ENCODE measurements at regions not wholly inside any gene's neighbourhood (a gene's known extent, or its start where the extent isn't known, plus 50 kb on each side); places are given as distances from the start of the nearest gene placed in this dataset.

DNA sequence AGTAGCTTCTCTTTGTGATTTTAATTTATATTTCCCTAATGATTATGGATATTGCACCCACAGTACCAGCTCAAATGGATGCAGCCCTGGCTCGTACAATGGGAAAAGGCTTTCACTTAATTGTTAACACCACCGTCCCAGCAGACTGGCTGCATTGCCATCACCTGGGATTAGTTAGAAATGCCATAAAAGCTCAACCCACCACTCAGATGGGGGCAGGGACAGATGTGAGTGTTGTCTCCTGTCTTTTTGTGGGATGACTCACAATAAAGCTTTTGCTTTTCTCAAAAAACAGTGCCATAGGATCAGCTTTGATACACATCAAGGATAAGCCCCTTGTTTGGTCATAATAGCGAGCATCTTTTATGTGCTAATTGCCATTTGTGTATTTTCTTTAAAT is 729.1 kb downstream of the TNS3 start:
- DNase-seq, result no peak

DNA sequence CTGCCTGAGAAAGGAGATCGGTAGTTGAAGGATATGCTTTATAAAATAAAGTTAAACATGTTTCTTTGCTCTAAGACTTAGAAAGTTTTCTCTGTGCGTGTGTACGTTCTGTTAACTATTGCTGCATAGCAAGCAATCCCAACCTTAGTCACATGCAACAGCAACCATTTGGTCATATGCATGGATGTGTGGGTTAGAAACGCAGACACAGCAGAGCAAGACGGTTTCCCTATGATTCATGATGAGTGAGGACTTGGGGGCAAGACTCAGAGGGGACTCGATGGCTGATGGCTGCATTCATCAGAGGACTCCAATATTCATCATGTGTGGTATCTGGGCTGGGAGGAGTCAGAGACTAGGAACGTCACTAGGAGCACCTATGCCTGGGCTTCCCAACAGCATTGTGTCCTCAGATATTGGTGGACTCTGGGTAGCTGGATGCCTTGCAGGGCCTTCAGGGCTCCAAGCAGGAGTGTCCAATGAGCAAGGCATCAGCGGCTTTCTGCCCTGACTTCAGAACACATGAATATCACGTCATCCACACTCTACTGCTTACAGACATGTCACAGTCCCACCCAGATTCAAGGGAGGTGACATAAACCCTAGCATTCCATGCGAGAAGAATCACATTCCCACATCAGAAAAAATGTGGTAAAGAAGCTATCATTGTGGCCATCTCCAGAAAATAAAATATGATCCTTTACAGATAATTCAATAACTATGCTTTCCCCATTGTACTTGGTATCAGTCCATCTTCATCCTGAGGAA is 731.2 kb downstream of the TNS3 start:
- DNase-seq, result no peak

DNA sequence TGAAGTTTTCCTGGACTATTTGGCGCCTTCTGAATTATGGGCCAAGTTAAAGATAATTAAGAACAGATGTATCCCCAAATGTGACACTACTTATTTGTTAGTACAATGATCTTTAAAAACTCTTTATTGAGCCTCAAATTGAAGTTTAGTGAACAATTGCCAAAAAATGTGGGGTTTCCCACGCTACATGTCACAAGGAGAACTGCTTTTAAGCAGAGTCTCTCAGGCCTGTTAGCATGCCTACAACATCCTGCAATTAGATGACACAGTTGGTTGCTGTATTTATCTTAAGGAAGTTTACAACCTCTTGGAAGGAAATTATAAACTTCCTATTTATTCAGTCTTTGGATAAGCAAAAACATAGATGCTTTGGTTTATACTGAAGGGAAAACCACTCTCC is 733.0 kb downstream of the TNS3 start:
- no peak for DNase-seq

DNA sequence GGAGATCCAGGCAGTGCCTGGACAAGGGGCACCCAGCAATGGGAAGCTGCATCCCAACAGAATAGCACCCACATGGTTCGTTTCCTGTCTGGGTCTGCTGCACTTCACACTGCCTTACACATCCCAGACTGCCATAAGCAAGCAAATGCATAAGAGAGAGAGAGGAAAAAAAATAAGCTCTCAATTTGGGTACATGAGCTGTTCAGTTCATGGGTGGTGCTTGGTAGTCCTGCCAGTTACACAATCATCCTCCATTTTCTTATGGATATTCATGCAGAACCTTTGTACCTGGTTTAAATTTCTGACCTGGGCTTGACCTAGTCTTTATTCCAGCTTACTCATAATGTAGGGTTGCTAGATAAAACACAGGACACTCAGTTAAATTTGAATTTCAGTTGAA is 733.6 kb downstream of the TNS3 start:
- no peak for DNase-seq

DNA sequence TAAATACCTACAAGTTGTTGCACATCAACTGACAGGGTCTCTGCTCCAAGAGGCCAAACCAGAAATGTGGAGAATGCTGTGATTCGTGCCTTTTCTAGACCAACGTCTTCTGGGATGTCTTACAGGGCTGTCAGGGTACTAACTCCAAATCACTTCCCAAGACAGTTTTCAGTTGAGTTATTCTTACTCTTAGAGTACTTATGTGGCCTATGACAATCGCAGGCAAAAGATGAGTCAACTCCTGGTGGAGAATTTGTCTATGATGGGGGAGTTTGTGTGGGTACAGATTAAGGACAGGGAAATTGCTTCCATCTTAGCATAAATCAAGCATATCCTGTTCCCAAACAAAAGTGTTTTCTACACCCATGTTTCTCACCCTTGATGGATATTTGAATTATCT is 734.8 kb downstream of the TNS3 start:
- no peak for DNase-seq

DNA sequence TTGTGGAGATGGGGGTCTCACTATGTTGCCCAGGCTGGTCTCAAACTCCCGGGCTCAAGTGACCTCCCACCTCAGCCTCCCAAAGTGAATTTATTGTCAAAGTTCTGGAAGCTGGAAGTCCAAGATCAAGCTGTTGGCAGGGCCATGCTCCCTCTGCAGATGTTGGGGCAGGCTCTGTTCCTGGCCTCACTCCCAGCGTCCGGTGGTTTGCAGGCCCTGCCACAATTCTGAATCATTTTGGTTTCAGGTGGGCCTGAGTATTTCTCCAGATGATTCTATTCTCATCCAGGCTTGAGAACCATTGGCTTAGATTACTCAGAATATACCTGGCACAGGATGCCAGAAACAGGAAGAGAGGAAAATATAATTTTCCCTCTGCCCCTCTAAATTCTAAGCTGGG is 737.4 kb downstream of the TNS3 start:
- DNase-seq, result no peak

DNA sequence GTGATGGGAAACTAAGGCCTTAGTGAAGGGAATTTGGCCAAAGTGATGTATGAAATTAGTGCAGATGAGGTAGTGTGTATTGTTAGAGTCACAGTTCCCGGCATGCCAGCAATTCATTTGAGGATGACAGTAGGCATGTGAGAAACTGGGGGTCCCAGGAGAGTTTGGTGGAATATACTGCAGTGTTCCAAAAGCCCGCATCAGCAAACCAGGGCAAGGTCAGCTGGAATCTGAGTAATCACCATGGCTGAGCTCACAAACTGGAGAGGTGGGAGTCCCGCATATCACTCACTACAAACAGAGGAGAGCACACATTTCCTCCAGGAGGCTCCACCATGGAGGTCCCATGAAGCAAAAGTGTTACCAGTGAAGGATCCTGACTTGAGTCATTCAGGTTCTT is 740.7 kb downstream of the TNS3 start:
- DNase-seq, result no peak

DNA sequence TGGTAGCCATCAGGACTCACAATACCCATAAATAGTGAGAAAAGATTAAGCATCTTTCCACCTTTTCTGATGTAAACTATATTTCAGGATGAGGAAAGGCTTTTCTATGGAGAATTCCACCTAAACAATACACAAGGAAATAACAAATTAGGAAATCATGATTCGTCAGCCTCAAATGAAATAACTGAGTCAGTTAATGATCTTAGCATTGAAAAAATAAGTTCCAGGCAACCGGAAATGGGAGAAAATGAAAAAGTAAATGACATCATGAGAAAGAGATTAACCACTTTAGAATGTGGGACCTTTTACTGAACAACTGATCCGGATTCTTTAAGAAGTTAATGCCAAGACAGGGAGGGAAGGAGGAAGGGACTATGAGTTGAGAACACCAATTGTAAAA is 742.3 kb downstream of the TNS3 start:
- no peak for DNase-seq

DNA sequence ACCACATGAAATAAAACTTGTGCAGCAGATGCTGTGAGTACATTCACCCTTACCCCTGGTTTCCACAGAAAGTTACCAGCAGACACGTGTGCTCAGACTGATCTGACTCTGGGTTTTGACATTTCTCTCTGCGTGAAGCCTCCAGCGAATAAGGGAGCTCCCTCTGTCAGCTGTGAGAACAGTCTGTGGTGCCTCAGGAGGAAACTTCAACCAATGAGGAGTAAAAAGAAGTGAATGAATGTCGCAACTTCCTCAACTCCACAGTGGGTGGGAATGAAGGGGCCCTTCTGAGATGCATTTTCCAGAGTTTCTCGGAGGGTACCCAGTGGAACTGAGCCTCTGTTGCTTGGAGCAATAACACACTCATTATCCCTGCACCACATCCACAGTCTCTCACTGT is 743.4 kb downstream of the TNS3 start:
- no peak for DNase-seq

DNA sequence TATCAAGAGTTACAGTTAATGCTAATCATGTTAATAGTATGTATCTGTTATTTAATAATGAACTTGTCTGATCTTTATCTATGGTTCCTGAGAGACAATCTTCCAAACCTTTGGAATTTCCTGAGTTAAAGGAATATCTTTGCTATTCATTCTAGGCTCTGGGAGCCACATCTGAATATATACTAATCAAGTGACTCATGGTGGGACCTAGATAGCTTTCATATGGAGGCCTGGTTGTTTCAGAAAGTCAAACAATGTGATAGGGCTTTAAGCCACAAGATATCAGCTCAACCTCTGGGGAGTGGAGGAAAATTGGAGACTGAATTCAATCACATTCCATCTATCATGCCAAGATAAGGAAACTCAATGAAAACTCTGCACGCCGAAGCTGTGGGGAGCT is 746.4 kb downstream of the TNS3 start:
- DNase-seq, result no peak

DNA sequence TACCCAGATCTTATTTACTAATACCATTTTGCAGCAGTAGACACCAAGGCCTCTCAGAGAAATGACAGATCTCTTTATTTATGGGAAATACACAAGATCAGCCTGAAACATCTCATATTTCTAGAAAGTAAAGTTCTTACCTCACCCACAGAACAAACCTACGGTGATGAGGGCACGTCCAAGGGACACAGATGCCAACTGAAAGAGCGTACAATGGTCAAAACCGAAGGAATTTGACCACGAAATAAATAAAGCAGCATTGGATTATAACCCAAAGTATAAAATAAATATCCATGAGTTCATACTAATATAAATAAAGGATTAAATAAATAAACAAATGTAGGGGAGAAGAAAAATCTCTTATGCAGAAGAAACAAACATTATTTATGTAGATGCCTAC is 747.0 kb downstream of the TNS3 start:
- no peak for DNase-seq

DNA sequence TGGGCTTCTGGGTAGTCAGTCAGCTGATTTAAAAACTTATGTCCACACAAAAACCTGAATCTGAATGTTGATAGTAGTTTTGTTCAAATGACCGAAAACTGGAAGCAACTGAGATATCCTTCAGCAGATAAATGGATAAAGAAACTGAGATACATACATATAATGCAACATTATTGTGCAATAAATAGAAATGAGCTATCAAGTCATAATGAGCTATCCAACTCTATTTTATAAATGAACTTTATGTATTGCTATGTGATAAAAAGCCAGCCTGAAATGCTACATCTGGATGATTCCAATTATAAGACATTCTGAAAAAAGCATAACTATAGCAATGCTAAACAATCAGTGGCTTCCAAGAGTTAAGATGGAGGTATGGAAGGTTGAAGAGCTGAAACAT is 748.7 kb downstream of the TNS3 start:
- no peak for DNase-seq

DNA sequence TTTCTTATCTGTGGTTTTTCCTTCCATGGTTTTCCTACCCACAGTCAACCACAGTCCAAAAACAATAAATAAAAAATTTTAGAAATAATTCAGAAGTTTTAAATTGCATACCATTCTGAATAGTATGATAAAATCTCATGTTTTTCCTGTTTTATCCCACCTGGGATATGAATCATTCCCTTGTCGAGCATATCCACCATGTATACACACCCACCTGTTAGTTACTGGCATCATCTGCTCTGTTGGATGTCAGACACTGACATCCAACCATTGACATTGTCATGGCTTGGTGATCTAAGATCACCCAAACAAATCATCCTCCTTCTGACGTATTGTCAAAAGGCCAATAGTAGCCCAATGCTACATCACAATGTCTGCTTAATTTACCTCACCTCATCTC is 749.8 kb downstream of the TNS3 start:
- DNase-seq, result no peak

DNA sequence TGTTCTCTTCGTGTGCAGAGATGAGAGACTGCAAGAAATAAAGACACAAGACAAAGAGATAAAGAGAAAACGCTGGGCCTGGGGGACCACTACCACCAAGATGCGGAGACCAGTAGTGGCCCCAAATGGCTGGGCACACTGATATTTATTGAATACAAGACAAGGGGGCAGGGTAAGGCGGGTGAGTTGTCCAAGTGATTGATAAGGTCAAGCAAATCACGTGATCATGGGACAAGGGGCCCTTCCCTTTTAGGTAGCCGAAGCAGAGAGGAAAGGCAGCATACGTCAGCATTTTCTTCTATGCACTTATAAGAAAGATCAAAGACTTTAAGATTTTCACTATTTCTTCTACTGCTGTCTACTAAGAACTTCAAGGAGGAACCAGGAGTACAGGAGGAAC is 762.1 kb downstream of the TNS3 start:
- DNase-seq, result no peak

DNA sequence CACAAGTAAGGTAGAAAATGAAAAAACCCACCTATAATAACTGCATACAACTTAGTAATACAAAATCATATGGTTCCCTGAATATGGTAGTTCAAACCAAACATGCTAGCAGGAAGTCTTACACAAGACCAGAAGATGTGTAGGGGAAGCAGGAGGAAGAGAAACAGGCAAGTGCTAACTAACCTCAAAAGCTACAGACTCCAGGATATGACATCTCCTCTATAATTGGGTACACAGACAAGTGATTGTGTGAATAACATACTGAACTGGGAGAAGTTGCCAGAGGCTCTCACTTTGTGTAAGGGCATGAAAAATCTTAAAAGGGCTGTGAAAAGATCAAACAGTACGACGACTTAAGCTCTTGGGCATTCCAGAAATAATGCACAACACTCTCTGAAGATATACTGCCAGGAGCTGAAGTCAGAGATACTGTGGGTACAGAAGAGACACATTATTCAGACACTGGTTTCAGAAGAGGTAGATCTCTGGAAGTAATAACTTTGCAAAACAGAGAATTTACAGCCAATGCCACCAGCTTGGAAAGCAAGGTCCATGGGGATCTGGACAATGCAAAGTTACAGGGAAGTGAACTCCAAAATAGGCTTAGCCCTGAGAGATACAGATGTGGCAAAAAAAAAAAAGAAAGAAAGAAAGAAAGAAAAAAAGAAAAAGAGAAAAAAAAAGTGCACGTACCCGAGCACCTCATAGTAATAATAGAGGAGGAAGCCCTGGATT is 767.2 kb downstream of the TNS3 start:
- no peak for DNase-seq

DNA sequence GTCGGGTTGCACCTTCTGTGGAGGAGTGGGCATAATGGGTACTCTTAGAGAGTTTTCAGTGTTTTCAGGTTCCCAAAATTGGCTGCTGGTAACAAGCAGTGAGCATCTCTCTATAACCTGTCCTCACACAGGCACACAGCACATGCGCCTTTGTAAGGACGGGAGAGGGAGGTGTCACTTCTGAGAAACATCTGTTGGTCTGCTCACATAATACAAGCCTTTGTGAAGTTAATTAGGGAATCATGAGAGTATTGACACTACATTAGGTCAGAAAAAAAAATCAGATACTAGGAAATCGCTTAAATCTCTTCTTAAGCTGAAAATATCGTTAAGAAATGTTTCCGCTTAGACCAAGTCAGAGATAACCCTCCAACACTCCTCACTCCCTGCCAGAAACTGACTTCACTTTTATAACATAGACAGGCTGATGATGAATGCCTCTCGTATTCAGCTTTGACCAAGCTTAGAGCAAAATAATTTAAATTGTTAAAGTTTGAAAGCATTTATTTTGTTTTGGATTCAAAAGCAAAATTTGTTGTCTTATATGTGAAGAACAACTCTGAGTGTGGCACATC is 769.7 kb downstream of the TNS3 start:
- no peak for DNase-seq

DNA sequence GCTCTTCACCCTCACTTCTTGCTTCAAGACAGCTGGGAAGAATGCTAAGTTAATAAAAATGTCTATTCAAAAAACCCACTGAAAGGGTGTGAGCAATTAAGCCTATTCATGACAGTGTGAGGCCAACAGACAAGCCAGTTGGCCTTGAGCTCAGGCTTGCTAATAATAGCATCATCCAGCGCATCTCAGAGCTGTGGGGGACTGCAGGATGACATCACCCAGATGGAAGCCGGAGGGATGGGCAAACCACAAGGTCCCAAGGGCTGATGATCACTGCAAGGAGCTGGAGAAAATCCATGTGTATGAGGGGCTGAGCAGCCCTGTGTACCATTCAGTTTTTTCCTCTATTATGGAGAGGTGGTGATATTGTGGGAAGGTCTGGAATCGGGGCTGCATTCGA is 770.4 kb downstream of the TNS3 start:
- DNase-seq, result peak; percentile 82

DNA sequence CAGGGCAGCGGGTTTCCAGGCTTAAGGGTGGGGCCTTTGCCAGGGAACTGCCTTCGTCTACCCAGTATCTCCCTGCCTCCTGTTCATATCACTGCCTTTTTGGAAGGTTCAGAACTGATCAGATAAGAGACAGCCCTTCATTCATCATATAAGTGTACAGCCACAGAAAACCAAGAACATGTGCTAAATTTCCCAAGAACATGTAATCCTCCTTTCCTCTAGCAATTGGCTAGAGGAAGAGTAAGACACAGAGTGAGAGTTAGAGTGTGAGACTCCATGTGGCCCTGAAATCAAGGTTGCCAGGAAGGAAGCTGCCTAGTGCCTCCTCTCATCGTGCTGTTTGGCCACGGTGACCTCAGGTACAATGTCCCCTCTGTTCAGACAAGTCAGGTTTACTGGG is 770.9 kb downstream of the TNS3 start:
- no peak for DNase-seq

DNA sequence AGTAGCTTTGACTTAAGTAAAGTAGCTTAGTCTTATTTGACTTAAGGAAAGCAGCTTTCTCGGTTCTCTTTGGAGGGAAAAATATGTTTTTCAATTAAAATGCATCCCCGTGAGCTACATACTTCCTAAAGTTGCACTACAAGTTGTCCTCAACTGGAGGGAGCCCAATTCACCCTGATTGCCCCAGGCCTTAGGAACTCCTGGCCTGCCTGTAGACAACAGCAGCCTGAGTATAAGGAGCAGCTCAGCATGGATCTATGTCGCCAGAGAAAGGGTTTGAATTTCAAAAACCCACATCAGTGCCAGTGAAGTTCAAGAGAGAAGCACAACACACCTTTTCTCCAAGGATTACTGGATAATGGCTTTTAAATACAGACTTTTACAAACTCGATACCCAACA is 772.0 kb downstream of the TNS3 start:
- DNase-seq, result no peak

DNA sequence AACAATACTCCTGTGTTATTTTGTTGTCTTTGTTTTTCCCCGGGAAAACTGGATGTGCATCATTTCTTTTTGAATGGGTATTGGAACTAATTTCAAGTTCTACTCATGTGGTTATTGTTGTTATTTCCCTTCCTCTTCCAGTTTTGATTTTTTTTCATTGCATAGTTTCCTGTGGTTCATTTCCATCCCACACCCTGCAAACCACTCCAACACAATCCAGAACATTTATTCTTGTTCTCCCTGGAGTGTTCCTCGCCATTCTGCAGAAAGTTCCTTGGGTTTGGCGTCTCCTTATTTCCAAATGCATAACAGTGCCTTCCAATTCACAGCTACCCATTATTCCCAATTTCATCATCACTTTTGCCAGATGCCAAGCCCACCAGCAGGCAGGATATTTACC is 775.1 kb downstream of the TNS3 start:
- DNase-seq, result no peak

DNA sequence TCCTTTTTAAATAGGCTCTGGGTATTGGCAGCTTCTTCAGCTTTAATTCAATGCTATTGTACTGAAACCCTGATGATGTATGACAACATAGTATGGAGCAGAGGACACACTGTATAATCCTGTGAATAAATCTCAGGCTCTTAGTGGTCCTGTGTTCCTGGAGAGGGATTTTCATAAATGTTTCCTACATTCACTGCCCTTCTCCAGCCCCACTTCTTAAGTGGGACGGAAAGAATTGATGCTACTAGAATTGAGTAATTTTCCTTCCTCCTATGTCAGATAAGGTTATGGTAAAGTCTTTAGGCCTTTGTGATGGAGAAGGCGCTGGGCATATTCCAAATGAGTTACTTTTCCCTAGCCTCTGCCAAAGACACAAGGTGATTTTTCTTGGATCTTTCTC is 779.4 kb downstream of the TNS3 start:
- no peak for DNase-seq

DNA sequence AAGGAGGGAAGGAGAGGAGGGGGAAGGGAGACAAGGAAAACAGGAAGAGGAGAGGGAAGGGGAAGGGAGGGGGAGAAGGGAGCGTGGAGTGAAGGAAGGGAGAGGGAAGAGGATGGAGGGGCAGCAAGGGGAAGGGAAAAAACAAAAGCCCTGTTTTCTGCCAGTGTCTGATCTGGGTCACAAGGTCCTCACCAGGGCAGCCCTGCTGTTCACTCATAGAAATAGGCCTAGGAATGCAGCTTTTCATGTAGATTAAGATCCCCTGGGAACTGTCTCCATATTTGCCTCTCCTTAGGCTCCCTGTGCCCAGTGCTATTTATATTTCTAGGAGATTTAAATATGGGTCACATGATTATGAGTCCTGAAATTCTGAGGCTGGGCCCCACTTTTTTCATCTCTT is 790.7 kb downstream of the TNS3 start:
- DNase-seq, result no peak

DNA sequence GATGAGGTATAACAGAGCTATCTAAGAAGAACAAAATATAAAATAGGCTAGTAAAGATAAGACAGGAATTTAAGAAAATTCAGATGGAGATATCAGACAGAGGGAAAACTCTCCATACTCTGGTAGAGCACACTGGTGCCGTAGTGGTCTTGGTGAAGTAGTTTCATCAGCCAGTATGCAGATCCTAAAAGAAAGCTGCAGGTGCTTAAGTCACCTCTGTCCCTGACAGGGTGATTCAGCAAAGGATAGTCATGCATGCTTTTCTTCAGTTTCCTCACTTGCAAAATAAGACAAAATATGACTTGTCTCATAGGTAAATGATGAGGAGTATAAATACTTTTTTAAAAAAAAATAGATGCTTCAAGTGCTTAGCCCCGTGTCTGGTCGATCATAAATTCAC is 794.9 kb downstream of the TNS3 start:
- DNase-seq, result no peak

DNA sequence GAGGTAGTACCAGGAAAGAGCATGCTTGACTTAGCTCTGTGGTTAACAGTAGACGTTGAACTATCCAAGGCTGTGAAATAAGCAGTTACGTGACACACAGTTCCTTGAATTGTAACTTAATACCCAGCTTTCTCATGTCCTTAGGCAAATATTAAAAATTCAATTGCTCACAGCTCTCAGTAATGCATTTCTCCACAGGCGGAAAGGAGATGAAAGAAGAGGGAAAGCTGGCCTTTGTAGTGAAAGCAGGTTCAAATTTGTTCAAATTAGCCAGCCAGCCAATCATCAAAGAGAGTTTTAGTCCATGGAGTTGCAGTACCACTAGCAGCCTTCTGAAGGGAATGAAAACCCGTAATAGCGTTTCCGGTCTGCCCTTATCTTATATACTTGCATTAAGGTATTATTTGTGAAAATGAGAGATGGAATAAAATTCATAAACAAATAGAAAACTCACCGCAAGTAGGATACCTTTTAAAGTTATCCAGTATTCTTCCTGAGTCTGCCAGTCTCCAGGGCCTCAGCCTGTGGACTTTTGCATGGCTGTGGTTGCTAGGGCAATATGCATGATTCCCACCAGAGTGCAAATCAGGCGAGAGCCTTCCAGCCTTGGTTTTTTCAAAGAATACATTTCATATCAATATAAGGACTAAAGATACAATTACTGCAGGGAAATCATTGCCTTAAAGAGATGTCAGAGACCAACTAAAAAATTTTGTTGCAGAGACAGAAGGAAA is 795.5 kb downstream of the TNS3 start:
- no peak for DNase-seq

All from NCI-H446 treated with DMSO at 0.1 percent for 48 hours (cell line).